Activated T-helper 17 cell treated with anti-CD3 and anti-CD28 coated beads, Interleukin-2, amount 50 U/mL, for 72 hours (primary cell): ENCODE measurements at regions not wholly inside any gene's neighbourhood (a gene's known extent, or its start where the extent isn't known, plus 50 kb on each side); places are given as distances from the start of the nearest gene placed in this dataset.
A peak's percentile ranks its signal among the peaks of the same experiment; 100 is the strongest.
"Not testable (repeated sequence)": the region's sequence is repeated elsewhere in the genome, so short reads cannot be mapped to it uniquely, and the experiment has no call there.

Source experiments
- ATAC-seq: fragments of 150-1000 bp; cut with Tn5 transposase; replicated peaks from 2 replicates; pipeline ENCODE4 v1.10.0; 2021; ENCODE audit warnings: mild to moderate bottlenecking, moderate library complexity
- H3K27ac Mint-ChIP-seq: one replicate; pipeline ENCODE4 v1.8.0; 2022; ENCODE audit warnings: mixed read lengths
- H3K27me3 Mint-ChIP-seq: one replicate; pipeline ENCODE4 v1.8.0; 2022; ENCODE audit warnings: mixed read lengths
- H3K36me3 Mint-ChIP-seq: one replicate; pipeline ENCODE4 v1.8.0; 2022; ENCODE audit warnings: low read depth, mild to moderate bottlenecking, mixed read lengths
- H3K4me1 Mint-ChIP-seq: one replicate; pipeline ENCODE4 v1.8.0; 2022; ENCODE audit warnings: mixed read lengths
- H3K4me3 Mint-ChIP-seq: one replicate; pipeline ENCODE4 v1.8.0; 2022; ENCODE audit warnings: mild to moderate bottlenecking, mixed read lengths
- H3K9me3 Mint-ChIP-seq: one replicate; pipeline ENCODE4 v1.8.0; 2022; ENCODE audit warnings: mixed read lengths

DNA sequence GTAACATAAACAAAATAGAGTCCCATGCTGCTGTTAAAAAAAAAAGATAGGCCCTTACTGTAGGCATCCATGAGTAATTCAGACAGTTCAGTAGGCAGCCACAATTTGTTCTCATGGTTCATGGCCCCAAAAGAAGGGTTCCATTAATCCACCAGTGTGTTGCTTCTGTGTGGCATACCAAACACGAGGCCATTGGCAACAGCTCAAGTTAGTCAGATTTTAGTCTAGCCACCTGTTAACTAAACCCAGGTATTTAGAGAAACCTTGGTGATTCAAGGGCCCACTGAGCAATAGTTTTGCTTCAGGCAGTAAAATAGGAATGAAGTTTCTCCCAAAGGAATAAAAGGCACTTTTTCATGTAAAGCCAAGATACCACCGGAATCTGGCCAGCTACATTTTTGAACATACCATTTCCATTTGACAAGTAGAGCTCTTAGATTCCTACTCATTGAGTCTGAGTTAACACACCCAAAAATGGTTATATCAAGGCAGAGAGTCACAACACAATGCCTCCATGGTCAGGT lies 80.1 kb upstream of the SRD5A2 start:
- Mint-ChIP-seq H3K9me3 (no peaks in the 10 kb centered on the region), H3K4me3 (no peak overlapping the region), H3K36me3 (no peaks in the 10 kb centered on the region), H3K27ac (no peak overlapping the region), H3K27me3 (peaks cover 15% of the 10 kb centered on the region), H3K4me1 (no peaks in the 10 kb centered on the region)
- no peak for ATAC-seq

DNA sequence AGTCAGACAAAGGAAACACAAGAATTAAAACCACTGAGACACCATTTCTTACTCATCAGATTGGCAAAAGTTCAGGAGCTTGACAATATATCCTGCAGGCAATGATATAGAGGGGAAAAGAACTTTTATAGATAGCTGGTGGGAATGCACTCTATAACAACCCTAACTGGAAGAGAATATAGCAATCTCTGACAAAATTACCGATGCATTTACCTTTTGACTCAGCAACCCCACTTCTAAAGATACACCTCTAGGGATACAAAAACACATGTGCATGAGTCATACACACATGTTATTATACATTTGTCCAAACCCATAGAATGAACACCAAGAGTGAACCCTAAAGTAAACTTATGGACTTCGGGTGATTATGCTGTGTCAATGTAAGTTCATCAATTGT lies 79.4 kb upstream of the SRD5A2 start:
- H3K4me3 Mint-ChIP-seq = no peak overlapping the region
- no peak overlapping the region for H3K27ac Mint-ChIP-seq
- peak; percentile 38 for ATAC-seq
- H3K27me3 Mint-ChIP-seq = peaks cover 14% of the 10 kb centered on the region
- H3K9me3 Mint-ChIP-seq = no peaks in the 10 kb centered on the region
- no peaks in the 10 kb centered on the region for H3K36me3 Mint-ChIP-seq
- H3K4me1 Mint-ChIP-seq = no peaks in the 10 kb centered on the region

DNA sequence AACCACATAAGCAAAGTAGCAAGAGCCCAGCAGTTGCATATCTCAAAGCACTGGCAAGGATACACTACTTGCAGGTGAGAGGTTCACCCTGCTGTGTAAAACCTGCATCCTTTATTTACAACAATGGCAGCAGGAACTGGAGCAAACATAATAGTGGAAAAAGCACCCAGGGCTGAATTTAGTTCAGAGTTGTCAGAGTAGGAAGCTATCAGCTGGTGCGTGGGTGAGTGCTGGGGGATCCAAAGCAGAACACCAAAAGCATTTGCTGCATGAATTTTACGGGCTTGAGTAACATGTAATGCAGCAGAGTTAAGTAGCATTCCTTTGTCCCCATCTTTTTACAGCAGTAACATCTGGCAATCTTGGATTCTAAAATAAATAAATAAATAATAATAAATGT lies 73.5 kb upstream of the SRD5A2 start:
- ATAC-seq = no peak
- Mint-ChIP-seq H3K27ac (no peak overlapping the region), H3K9me3 (no peaks in the 10 kb centered on the region)

DNA sequence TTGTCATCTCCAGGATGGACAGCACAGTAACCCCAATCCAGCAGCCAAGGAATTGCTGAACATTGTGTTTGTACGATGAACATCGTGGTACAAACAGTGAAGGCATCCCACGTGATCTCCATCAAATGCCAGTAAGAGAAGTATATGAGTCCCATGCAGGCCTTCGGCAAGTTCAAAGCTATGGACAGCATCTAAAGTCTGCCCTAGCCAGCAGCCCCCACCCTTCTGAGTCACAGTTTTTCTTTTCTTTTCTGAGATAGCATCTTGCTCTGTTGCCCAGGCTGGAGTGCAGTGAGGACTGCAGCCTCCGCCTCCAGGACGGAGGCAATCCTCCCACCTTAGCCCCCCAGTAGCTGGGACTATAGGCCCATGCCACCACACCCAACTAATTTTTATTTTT lies 71.0 kb upstream of the SRD5A2 start:
- no peaks in the 10 kb centered on the region for H3K4me1 Mint-ChIP-seq
- peaks cover 24% of the 10 kb centered on the region for H3K27me3 Mint-ChIP-seq
- no peaks in the 10 kb centered on the region for H3K9me3 Mint-ChIP-seq
- no peak for ATAC-seq
- no peaks in the 10 kb centered on the region for H3K36me3 Mint-ChIP-seq
- no peak overlapping the region for H3K4me3 Mint-ChIP-seq
- H3K27ac Mint-ChIP-seq = no peak overlapping the region

More for the DNA sequence above, 73.5 kb upstream of the SRD5A2 start:
- no peaks in the 10 kb centered on the region for H3K4me1 Mint-ChIP-seq
- no peak overlapping the region for H3K4me3 Mint-ChIP-seq
- H3K27me3 Mint-ChIP-seq = peaks cover 30% of the 10 kb centered on the region
- no peaks in the 10 kb centered on the region for H3K36me3 Mint-ChIP-seq

DNA sequence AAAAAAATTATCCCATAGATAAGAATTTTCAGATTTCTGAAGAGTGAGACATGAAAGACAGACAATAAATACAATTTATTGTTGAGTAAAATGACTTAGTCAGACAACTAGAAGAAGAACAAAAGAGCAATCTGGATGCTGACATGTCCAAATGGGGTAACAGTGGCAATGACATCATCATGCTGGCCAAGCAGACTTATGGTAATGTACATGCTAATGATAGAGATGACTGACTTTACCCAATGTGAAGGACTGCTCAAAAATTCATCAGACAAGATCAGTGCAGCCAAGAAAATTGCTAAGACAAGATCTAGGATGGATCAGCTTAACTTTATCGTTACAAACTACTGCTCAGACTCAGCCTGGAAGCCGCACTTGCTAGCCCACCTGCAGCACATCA lies 70.5 kb upstream of the SRD5A2 start:
- no peaks in the 10 kb centered on the region for H3K9me3 Mint-ChIP-seq
- ATAC-seq = no peak
- H3K27ac Mint-ChIP-seq = no peak overlapping the region
- H3K4me1 Mint-ChIP-seq = no peaks in the 10 kb centered on the region
- H3K27me3 Mint-ChIP-seq = peaks cover 21% of the 10 kb centered on the region
- no peaks in the 10 kb centered on the region for H3K36me3 Mint-ChIP-seq
- no peak overlapping the region for H3K4me3 Mint-ChIP-seq

DNA sequence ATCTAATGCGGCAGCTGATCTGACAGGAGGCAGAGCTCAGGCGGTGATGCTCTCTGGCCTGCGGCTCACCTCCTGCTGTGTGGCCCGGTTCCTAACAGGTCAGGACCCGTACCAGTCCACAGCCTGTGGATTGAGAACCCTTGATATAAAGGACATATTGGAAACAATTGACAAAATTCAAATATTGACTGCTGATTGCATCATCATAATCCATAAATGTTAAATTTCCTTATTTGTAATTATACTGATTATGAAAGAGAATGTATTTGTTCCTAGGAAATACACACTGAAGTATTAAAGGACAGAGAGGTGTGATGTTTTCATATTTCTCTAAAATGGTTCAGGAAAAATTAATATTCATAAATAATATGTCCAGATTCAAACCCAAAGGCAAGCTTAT lies 63.8 kb upstream of the SRD5A2 start:
- H3K36me3 Mint-ChIP-seq = no peaks in the 10 kb centered on the region
- peaks cover 35% of the 10 kb centered on the region for H3K27me3 Mint-ChIP-seq
- no peak overlapping the region for H3K4me3 Mint-ChIP-seq
- no peak for ATAC-seq
- no peak overlapping the region for H3K27ac Mint-ChIP-seq
- no peaks in the 10 kb centered on the region for H3K4me1 Mint-ChIP-seq
- peaks cover 3% of the 10 kb centered on the region for H3K9me3 Mint-ChIP-seq

DNA sequence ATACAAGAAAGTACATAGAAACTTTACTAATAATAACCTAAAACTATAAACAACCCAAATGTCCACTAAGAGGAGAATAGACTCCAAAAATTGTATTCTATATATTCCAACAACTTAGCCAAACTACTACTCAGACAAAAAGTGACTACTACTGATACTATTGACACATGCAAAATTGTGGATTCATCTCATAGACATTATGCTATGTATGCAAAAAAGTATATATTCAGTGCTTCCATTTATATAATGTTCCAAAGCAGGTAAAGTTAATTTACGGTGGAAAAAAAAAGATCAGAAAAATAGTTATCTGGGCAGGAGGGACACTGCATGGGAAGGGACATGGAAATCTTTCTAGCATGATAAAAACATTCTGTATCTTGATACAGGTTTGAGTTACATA lies 62.0 kb upstream of the SRD5A2 start:
- Mint-ChIP-seq H3K4me3 (no peak overlapping the region), H3K36me3 (no peaks in the 10 kb centered on the region), H3K27me3 (peaks cover 41% of the 10 kb centered on the region), H3K4me1 (no peaks in the 10 kb centered on the region), H3K27ac (no peak overlapping the region), H3K9me3 (peaks cover 3% of the 10 kb centered on the region)
- ATAC-seq = no peak

DNA sequence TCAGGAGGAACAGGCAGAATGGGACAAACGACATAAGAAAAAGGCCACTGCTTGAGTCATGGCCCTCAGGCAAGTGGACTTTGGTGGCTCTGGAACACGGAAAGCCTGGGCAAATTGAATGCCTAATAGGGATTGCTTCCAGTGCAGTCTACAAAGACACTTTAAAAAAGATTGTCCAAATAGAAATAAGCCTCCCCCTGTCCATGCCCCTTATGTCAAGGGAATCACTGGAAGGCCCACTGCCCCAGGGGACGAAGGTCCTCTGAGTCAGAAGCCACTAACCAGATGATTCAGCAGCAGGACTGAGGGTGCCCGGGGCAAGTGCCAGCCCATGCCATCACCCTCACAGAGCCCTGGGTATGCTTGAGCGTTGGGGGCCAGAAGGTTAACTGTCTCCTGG lies 51.5 kb upstream of the SRD5A2 start:
- H3K4me1 Mint-ChIP-seq, ATAC-seq, H3K4me3 Mint-ChIP-seq, H3K27ac Mint-ChIP-seq, H3K9me3 Mint-ChIP-seq, H3K36me3 Mint-ChIP-seq: not testable (repeated sequence)
- peaks cover 32% of the 10 kb centered on the region for H3K27me3 Mint-ChIP-seq
